SK-N-SH treated with all-trans-retinoic acid at 6 μM for 48 hours (cell line): ENCODE measurements at regions not wholly inside any gene's neighbourhood (a gene's known extent, or its start where the extent isn't known, plus 50 kb on each side); places are given as distances from the start of the nearest gene placed in this dataset.
"Not testable (repeated sequence)": the region's sequence is repeated elsewhere in the genome, so short reads cannot be mapped to it uniquely, and the experiment has no call there.

ENCODE experiments used
- ATAC-seq: fragments of 200-7000 bp; cut with Tn5 transposase; 3 replicates; pipeline ENCODE4 v1.9.1; 2020; ENCODE audit warnings: mild to moderate bottlenecking, moderate library complexity
- ARNTL ChIP-seq: fragments of 450-650 bp; formaldehyde crosslinking; IDR thresholded peaks from 2 replicates; pipeline ENCODE4 v1.5.0; 2020; ENCODE audit warnings: low read depth, mild to moderate bottlenecking, moderate library complexity, borderline replicate concordance
- BACH2 ChIP-seq: fragments of 250-450 bp; sonication (Bioruptor Pico); IDR thresholded peaks from 2 replicates; pipeline ENCODE4 v1.9.0; 2021; ENCODE audit warnings: mild to moderate bottlenecking, borderline replicate concordance
- CSDC2 ChIP-seq: fragments of 250-450 bp; sonication (Bioruptor Pico); IDR thresholded peaks from 2 replicates; pipeline ENCODE4 v1.5.0; 2020; ENCODE audit warnings: mild to moderate bottlenecking, moderate library complexity
- ESRRG ChIP-seq: fragments of 250-450 bp; sonication (Bioruptor Pico); IDR thresholded peaks from 2 replicates; pipeline ENCODE4 v1.6.1; 2021; ENCODE audit warnings: mild to moderate bottlenecking
- OSR1 ChIP-seq: fragments of 250-450 bp; sonication (Bioruptor Pico); IDR thresholded peaks from 2 replicates; pipeline ENCODE4 v1.8.0; 2022; ENCODE audit warnings: moderate library complexity, mild to moderate bottlenecking, inconsistent platforms
- PPARA ChIP-seq: fragments of 250-450 bp; sonication (Bioruptor Pico); IDR thresholded peaks from 2 replicates; pipeline ENCODE4 v1.5.0; 2020; ENCODE audit warnings: mild to moderate bottlenecking, borderline replicate concordance
- RARB ChIP-seq: fragments of 250-450 bp; sonication (Bioruptor Pico); IDR thresholded peaks from 2 replicates; pipeline ENCODE4 v1.8.0; 2021; ENCODE audit warnings: mild to moderate bottlenecking, moderate library complexity
- SNAI2 ChIP-seq: fragments of 250-450 bp; sonication (Bioruptor Pico); IDR thresholded peaks from 2 replicates; pipeline ENCODE4 v1.5.0; 2020; ENCODE audit warnings: mild to moderate bottlenecking, moderate library complexity
- TCF4 ChIP-seq: fragments of 250-450 bp; sonication (Bioruptor Pico); IDR thresholded peaks from 2 replicates; pipeline ENCODE4 v1.8.0; 2021; ENCODE audit warnings: mild to moderate bottlenecking, moderate library complexity, borderline replicate concordance
- TOX ChIP-seq: fragments of 250-450 bp; sonication (Bioruptor Pico); IDR thresholded peaks from 2 replicates; pipeline ENCODE4 v1.8.0; 2021; ENCODE audit warnings: mild to moderate bottlenecking, moderate library complexity, borderline replicate concordance
- ZC3H10 ChIP-seq: fragments of 250-450 bp; sonication (Bioruptor Pico); IDR thresholded peaks from 2 replicates; pipeline ENCODE4 v1.5.1; 2021; ENCODE audit warnings: mild to moderate bottlenecking, moderate library complexity
- ZFP3 ChIP-seq: fragments of 250-450 bp; sonication (Bioruptor Pico); IDR thresholded peaks from 2 replicates; pipeline ENCODE4 v1.5.0; 2020; ENCODE audit warnings: mild to moderate bottlenecking, moderate library complexity
- ZFP30 ChIP-seq: fragments of 450-650 bp; formaldehyde crosslinking; IDR thresholded peaks from 2 replicates; pipeline ENCODE4 v1.5.0; 2022; ENCODE audit warnings: mild to moderate bottlenecking, moderate library complexity
- ZNF565 ChIP-seq: fragments of 450-650 bp; formaldehyde crosslinking; conservative IDR thresholded peaks from 2 replicates; pipeline ENCODE4 v1.5.0; 2020; ENCODE audit warnings: low read depth, mild to moderate bottlenecking, moderate library complexity
- ZNF70 ChIP-seq: fragments of 450-650 bp; formaldehyde crosslinking; IDR thresholded peaks from 2 replicates; pipeline ENCODE4 v1.5.0; 2020; ENCODE audit warnings: mild to moderate bottlenecking, moderate library complexity
- TF ChIP-seq, protein P1 (sequence below): fragments of 250-450 bp; sonication (Bioruptor Pico); IDR thresholded peaks from 2 replicates; pipeline ENCODE4 v1.5.1; 2020; ENCODE audit warnings: low read depth, mild to moderate bottlenecking, moderate library complexity
- TF ChIP-seq, protein P2 (sequence below): fragments of 250-450 bp; sonication (Bioruptor Pico); IDR thresholded peaks from 2 replicates; pipeline ENCODE4 v1.5.1; 2021; ENCODE audit warnings: mild to moderate bottlenecking, moderate library complexity
- TF ChIP-seq, protein P3 (sequence below): fragments of 250-450 bp; sonication (Bioruptor Pico); IDR thresholded peaks from 2 replicates; pipeline ENCODE4 v1.8.0; 2021; ENCODE audit warnings: low read depth, mild to moderate bottlenecking, moderate library complexity, borderline replicate concordance
- TF ChIP-seq, protein P4 (sequence below): fragments of 250-450 bp; sonication (Bioruptor Pico); IDR thresholded peaks from 2 replicates; pipeline ENCODE4 v1.5.0; 2020; ENCODE audit warnings: mild to moderate bottlenecking, moderate library complexity
- TF ChIP-seq, protein P5 (sequence below): fragments of 250-450 bp; sonication (Bioruptor Pico); IDR thresholded peaks from 2 replicates; pipeline ENCODE4 v1.8.0; 2020; ENCODE audit warnings: mild to moderate bottlenecking, moderate library complexity, borderline replicate concordance

DNA sequence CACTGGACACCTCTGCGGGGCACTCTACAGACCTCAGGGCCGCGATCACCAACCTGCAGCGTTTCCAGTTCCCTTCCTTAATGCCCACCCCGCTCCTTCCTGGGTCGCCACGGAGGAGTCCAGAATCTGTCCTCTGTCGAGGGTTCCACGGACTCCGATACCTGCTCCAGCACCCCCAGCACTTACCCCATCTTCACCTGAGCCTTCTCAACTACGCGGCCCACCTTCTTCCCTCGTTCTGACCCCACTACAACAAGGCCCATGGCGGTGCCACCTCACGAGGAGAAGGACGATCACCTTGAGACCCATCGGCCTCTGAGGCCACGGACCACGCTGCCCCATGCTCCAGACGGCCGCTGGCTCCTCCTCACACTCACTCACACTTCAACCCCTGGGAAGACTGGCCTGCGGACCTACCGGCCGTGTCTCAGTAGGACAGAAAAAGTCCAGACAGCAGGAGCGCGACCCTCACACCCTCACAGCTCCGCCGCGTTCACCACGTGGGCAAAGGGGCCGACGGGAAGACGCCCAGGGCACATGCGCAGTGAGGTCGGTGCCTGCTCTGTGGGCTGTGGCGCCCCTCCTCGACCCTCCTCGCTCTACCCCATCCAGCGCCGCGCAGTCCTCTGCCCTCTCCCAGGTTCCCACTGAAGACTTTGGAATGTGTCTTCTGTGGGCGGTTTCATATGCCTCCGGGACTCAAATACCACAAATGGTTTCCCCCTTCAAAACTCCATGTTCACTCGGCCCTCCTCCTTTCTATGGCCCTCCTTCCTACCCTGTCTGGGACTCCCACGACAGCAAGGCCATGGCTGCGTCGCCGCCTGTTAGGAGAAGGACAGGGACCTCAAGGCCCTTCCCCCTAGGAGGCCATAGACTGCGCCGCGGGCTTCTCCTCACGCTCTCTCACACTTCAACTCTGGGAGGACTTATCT lies 193.9 kb upstream of the PHF14 start:
- no peak for ATAC-seq
- no peak for TF ChIP-seq ZNF70 (CRISPR knock-in tag)
- TF ChIP-seq TCF4 (CRISPR knock-in tag), result no peak
- TF ChIP-seq ZC3H10 (CRISPR knock-in tag), result no peak
- no peak for TF ChIP-seq BACH2
- TF ChIP-seq ZFP3 (CRISPR knock-in tag), result no peak
- TF ChIP-seq, protein P1, sequence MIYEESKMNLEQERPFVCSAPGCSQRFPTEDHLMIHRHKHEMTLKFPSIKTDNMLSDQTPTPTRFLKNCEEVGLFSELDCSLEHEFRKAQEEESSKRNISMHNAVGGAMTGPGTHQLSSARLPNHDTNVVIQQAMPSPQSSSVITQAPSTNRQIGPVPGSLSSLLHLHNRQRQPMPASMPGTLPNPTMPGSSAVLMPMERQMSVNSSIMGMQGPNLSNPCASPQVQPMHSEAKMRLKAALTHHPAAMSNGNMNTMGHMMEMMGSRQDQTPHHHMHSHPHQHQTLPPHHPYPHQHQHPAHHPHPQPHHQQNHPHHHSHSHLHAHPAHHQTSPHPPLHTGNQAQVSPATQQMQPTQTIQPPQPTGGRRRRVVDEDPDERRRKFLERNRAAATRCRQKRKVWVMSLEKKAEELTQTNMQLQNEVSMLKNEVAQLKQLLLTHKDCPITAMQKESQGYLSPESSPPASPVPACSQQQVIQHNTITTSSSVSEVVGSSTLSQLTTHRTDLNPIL (CRISPR knock-in tag), result no peak
- TF ChIP-seq, protein P2, sequence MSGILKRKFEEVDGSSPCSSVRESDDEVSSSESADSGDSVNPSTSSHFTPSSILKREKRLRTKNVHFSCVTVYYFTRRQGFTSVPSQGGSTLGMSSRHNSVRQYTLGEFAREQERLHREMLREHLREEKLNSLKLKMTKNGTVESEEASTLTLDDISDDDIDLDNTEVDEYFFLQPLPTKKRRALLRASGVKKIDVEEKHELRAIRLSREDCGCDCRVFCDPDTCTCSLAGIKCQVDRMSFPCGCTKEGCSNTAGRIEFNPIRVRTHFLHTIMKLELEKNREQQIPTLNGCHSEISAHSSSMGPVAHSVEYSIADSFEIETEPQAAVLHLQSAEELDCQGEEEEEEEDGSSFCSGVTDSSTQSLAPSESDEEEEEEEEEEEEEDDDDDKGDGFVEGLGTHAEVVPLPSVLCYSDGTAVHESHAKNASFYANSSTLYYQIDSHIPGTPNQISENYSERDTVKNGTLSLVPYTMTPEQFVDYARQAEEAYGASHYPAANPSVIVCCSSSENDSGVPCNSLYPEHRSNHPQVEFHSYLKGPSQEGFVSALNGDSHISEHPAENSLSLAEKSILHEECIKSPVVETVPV (CRISPR knock-in tag), result no peak
- TF ChIP-seq ESRRG (CRISPR knock-in tag), result no peak
- no peak for TF ChIP-seq CSDC2
- TF ChIP-seq ZNF565 (CRISPR knock-in tag), result no peak
- TF ChIP-seq PPARA, result no peak
- no peak for TF ChIP-seq SNAI2 (CRISPR knock-in tag)
- TF ChIP-seq OSR1 (CRISPR knock-in tag), result no peak
- TF ChIP-seq, protein P3, sequence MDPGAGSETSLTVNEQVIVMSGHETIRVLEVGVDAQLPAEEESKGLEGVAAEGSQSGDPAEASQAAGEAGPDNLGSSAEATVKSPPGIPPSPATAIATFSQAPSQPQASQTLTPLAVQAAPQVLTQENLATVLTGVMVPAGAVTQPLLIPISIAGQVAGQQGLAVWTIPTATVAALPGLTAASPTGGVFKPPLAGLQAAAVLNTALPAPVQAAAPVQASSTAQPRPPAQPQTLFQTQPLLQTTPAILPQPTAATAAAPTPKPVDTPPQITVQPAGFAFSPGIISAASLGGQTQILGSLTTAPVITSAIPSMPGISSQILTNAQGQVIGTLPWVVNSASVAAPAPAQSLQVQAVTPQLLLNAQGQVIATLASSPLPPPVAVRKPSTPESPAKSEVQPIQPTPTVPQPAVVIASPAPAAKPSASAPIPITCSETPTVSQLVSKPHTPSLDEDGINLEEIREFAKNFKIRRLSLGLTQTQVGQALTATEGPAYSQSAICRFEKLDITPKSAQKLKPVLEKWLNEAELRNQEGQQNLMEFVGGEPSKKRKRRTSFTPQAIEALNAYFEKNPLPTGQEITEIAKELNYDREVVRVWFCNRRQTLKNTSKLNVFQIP (CRISPR knock-in tag), result no peak
- TF ChIP-seq, protein P4, sequence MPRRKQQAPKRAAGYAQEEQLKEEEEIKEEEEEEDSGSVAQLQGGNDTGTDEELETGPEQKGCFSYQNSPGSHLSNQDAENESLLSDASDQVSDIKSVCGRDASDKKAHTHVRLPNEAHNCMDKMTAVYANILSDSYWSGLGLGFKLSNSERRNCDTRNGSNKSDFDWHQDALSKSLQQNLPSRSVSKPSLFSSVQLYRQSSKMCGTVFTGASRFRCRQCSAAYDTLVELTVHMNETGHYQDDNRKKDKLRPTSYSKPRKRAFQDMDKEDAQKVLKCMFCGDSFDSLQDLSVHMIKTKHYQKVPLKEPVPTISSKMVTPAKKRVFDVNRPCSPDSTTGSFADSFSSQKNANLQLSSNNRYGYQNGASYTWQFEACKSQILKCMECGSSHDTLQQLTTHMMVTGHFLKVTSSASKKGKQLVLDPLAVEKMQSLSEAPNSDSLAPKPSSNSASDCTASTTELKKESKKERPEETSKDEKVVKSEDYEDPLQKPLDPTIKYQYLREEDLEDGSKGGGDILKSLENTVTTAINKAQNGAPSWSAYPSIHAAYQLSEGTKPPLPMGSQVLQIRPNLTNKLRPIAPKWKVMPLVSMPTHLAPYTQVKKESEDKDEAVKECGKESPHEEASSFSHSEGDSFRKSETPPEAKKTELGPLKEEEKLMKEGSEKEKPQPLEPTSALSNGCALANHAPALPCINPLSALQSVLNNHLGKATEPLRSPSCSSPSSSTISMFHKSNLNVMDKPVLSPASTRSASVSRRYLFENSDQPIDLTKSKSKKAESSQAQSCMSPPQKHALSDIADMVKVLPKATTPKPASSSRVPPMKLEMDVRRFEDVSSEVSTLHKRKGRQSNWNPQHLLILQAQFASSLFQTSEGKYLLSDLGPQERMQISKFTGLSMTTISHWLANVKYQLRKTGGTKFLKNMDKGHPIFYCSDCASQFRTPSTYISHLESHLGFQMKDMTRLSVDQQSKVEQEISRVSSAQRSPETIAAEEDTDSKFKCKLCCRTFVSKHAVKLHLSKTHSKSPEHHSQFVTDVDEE, result no peak
- no peak for TF ChIP-seq ARNTL
- no peak for TF ChIP-seq ZFP30 (CRISPR knock-in tag)
- TF ChIP-seq, protein P5, sequence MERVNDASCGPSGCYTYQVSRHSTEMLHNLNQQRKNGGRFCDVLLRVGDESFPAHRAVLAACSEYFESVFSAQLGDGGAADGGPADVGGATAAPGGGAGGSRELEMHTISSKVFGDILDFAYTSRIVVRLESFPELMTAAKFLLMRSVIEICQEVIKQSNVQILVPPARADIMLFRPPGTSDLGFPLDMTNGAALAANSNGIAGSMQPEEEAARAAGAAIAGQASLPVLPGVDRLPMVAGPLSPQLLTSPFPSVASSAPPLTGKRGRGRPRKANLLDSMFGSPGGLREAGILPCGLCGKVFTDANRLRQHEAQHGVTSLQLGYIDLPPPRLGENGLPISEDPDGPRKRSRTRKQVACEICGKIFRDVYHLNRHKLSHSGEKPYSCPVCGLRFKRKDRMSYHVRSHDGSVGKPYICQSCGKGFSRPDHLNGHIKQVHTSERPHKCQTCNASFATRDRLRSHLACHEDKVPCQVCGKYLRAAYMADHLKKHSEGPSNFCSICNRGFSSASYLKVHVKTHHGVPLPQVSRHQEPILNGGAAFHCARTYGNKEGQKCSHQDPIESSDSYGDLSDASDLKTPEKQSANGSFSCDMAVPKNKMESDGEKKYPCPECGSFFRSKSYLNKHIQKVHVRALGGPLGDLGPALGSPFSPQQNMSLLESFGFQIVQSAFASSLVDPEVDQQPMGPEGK, result no peak

DNA sequence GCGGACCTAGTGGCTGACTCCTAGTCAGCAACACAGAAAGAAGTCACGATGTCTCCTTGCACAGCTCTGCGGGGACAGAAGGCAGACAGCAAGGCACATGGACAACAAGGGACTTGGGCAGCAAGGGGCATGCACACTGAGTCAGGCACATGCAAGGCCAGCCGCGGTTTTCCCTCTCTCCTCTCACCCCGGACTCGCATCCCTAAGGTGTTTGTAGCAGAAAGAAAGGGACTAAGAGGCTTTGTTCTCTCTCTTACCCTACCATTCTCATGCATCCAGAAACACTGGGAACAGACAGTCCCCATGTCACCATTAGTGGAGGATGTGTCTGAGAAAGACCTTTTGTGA lies 193.3 kb upstream of the PHF14 start:
- ATAC-seq, result no peak
- TF ChIP-seq, protein P3 (CRISPR knock-in tag), result no peak
- TF ChIP-seq RARB (CRISPR knock-in tag) (no peak), ZFP30 (CRISPR knock-in tag) (no peak), TOX (no peak), ZNF70 (CRISPR knock-in tag) (no peak), ARNTL (no peak), PPARA (no peak)
- TF ChIP-seq, protein P5, result no peak

DNA sequence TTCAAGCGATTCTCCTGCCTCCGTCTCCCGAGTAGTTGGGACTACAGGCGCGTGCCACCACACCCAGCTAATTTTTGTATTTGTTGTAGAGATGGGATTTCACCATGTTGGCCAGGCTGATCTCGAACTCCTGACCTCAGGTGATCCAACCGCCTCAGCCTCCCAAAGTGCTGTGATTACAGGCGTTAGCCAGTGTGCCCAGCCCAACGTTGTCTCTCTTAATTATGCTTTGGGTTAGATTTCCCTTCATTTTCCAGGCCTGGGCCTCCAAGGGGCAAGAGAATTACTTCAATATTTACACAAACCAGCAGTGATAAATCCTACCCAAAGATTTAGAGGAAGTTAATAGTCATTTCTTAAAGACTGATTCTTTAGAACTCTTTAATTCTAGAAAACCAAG lies 186.7 kb upstream of the PHF14 start:
- ATAC-seq, result not testable (repeated sequence)
